GM21786 (cell line): ENCODE measurements at regions not wholly inside any gene's neighbourhood (a gene's known extent, or its start where the extent isn't known, plus 50 kb on each side); places are given as distances from the start of the nearest gene placed in this dataset.

Experiments used
- ATAC-seq: cut with Tn5 transposase; IDR thresholded peaks from one replicate; pipeline ENCODE4 v1.9.1; 2021; ENCODE audit not compliant: unreplicated experiment

GRCh38 chr14:50036637-50037036 is 79.7 kb downstream of the VCPKMT start:
- no peak for ATAC-seq

GRCh38 chr14:50037240-50037639 is 79.1 kb downstream of the VCPKMT start:
- ATAC-seq, result no peak

- ATAC-seq, result no peak
Measured at GRCh38 chr14:50037852-50038251, 78.5 kb downstream of the VCPKMT start.

DNA sequence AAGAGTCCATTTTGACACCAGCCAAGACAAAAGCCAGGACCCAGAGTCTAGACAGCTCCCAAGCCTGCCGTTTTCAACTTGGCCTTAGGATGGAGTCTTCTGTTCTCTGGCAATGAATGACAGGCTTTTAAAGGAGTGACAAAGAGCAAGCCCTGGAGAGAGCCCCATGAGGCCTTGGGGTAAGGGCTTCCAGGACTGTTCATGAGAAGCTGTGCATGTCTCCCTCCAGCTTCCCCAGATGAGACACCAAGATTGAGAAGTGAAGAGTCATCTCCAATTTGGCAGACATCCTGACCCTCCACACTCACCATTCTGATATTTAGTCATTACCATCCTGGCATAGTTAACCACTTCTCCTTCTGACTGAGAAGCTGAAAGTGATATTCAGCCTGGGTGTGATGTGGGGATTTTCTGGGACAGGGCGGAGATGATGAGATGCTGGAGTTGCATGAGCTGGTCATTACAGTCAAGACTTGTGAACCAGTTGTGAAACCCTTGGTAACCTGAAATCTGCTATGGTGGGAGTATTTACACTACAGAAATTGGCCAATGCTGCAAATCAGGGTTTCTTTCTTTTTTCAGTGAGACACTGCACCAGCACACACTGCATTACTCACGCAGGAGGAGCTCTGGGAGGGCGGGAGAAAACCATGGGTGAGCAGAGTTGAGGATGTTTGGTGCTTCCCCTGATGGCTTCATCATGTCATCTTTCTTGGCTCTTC is 77.8 kb downstream of the VCPKMT start:
- peak; percentile 82 for ATAC-seq

DNA sequence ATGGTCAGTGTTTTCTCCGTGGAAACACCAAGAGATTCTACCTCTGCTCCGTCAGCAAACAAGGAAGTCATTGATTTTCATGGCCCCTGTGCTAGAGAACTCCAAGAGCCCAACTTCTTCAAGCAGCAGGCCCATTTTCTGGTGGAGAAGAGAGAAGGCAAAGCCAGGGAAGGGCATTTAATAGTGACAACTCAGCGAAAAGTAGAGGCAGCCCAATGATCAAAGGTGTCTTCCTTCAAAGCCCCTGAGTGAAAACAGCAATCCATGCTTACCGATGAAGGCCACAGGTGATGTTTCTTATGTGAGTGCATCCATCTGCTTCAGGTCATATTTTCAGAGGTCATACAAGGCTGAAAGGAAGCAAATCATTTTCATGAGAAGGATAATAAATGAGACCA is 77.3 kb downstream of the VCPKMT start:
- ATAC-seq, result no peak

DNA sequence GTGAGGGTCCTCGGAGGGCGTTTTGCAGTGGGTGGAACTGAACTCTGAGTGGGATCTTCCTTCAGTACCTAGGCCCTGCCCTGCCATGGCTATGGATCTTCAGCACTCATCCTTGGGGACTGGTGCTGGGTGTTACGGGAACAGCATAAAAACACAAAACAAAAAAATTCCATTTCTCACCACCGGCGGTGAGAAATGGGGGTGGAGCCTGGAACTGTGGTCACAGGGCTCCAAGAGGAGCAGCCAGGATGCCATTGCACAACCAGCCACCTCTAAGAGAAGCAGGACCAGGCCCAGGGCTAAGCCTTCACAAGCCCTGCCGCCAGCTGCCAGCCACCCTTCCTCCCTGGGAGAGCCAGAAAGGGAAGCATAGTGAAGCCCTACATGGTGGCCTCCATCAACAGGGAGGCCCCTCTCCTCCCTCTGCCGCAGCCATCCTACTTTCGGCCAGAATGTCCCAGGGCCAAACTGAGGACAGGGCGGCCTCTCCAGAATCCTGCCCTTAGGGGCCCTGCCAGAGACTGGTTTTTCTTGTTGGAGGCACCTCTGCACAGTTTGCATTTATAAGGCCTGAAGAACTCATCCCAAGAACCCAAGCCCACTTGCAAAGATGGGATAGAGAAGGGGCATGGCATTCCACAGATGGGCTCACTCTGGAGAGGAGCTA is 76.5 kb downstream of the VCPKMT start:
- ATAC-seq, result no peak

DNA sequence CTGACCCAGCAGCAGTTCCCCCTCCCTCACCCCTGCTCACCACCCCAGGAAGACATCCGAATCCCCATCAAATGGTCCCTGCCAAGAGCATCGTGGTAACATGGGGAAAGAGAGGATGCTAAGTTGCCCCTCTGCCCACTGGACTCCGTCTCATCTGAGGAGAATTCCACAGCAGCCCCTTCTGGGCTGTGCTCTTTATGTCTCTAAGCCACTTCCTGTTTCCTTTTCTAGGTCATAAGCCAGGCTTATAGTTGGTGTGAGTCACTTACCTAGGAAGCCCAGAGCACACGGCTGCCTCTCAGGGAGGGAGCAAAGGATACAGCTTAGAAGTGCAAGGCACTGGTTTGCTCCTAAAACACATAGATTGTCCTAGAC is 76.0 kb downstream of the VCPKMT start:
- no peak for ATAC-seq

- no peak for ATAC-seq
Measured at GRCh38 chr14:50040895-50041465, 75.4 kb downstream of the VCPKMT start.

GRCh38 chr14:50041980-50042379 is 74.4 kb downstream of the VCPKMT start:
- ATAC-seq, result no peak

DNA sequence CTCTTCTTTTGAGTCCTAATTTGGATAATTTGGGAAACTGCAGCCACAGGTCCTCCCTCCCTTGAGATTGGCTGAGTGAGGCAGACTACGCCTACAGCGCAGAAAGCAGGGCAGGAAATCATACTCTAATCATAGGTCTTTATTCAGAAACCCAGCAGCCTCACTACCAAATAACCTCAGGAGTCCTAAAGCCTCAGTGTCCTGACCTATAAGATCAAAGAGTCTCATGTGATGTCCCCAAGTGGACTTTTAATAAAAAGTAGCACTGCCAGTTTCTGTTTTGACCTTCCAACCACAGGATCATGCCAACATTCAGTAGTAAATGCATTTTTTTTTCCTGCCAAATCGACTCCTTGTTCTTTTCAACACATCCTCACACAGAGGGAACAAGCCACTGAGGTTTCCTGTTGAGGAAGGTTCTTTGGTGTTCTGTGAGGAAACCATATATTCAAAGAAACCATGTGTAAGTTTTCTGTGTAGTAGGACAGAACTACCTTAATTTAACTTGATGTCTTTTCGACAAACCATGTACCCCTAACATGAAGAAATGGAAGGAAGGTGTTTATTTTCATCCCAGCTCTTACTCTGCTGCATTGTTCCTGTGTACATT is 72.2 kb downstream of the VCPKMT start:
- no peak for ATAC-seq

DNA sequence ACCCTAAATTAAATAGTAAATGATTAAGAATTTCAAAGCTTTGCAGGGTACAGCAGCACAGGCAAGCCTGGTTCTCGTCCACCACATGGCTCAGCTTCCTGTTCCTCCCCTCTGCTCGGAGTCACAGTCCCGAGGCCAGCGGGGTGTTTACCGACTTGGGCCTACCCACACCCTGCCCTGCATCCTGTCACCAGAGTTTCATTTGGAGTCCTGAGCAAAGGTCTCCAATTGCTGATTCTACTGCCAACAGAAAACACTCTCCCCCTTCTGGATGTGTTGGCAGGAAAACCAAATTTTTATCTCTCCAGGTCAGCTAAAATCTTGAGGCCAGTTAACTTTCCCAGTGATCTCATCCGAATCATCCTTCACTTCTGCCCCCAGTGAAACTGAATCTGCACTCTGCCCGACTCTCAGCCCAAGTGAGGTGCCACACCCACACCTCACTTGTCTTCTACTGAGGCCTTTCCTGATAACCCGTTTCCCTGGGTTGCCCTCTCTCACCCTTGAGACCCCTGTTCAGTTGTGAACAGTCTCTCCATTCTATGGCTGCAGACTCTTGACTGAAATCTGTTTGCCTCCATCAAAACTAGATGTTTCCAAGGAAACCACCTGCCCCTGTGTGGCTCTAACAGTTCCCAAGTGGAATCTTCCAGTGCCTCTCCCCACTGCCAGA is 71.2 kb downstream of the VCPKMT start:
- ATAC-seq, result peak; percentile 75

GRCh38 chr14:50045837-50046236 is 70.5 kb downstream of the VCPKMT start:
- no peak for ATAC-seq

DNA sequence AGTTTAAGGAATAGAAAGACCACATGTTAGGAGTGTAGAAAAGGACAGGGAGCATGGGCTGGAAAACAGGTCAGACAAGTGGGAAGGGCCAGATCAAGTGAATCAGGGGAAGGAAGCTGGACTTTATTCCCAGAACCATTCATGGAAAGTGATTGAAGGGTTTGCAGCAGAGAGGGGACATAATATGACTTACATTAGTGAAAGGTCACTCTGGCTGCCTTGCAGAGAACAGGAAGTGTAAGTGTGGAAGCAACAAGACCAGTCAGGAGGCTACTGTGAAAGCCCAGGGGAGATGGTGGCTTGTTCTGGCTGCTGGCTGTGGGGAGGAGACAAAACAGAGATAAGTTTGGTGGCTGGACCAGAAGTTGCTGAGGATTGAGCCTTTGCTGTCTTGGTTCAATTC is 69.1 kb downstream of the VCPKMT start:
- peak; percentile 83 for ATAC-seq

GRCh38 chr14:50049093-50049492 is 67.3 kb downstream of the VCPKMT start:
- ATAC-seq, result no peak

GRCh38 chr14:50049703-50050570 is 66.4 kb downstream of the VCPKMT start:
- ATAC-seq, result no peak

DNA sequence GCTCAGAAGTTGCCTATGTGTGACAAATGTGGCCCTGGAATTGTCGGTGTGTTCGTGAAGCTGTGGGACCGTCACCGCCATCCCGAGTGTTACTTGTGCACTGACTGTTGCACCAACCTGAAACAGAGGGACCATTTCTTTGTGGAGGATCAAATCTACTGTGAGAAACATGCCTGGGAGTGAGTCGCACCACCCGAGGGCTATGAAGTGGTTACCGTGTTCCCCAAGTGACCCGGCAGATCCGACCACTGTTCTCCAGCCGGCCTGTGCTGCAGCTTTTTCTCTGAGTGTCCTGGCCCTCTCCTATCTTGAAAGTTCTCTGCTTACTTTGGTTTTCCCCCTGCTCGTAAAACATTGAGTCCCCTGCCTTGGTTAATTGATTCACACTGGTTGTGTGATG is 65.3 kb downstream of the VCPKMT start:
- no peak for ATAC-seq

DNA sequence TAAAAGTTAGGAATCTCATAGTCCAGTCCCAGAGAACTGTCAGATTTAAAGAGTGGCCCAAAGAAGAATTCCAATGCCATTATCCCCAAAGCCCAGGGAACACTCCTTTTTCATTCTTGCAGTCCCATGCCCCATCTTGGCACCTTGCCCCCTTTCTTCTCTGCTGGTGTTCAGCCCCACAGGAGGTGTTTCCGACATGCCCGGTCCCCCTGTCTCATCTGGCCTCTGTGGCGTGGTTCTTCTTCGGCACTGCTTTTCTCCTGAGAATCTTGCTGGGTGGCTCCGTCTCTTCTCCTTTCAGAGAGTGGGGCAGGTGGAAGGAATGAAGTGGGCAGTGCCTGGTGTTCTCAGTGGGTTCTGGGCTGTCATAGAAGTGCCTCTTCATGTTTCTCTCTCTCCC is 64.7 kb downstream of the VCPKMT start:
- no peak for ATAC-seq

- no peak for ATAC-seq
Measured at GRCh38 chr14:50052517-50052916, 63.9 kb downstream of the VCPKMT start.

DNA sequence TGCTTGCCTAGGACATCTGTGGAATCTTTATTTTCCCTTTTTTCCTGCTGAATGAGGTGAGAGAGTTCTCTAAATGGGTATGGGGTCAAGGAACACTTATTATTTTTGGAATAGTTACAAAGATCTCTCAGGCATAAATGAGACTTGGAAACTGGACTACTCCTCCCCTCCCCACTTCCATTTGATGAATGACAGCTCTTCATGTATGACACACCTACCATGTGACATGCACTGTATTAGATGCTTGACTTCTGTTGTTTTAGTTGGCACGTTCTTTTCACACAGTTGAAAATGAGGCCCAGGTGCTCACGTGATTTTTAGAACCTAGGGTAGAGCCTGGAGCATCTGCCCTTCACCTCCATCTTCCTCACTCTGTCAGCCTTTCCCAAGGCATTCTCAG is 62.4 kb downstream of the VCPKMT start:
- no peak for ATAC-seq

DNA sequence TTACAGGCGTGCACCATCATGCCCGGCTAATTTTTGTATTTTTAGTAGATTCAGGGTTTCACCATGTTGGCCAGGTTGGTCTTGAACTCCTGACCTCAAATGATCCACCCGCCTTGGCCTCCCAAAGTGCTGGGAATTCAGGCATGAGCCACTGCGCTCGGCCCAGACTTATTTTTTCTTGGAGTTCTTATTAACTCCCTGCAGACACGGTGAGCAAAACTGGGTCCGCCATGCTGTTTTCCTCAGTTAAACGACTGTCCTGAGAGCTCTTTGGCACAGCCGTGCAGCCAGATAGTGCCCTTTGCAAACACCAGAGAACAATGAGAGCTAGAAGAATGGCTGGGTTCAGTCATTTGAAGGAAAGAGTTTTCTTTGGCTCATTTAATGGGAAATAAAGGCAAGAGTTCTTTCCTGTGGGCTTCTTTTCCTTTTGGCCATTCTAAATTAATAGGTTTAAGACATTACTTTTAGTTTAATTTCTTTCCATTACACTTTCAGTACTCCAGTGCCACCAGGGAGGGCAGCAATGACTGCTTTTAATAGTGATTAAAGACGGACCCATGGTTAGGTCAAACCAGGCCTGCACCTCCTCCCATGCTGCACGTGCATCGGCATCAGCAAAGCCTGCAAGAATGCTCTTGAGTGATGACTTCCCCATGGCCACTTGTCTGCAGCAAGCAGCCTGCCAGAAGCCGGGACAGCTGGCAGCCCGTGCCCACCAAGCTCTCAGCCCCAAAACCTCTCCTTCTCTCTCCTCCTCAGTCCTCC is 60.7 kb downstream of the VCPKMT start:
- no peak for ATAC-seq
